NCI-H1436 (cell line): ENCODE measurements at regions not wholly inside any gene's neighbourhood (a gene's known extent, or its start where the extent isn't known, plus 50 kb on each side); places are given as distances from the start of the nearest gene placed in this dataset.
"Not testable (repeated sequence)": the region's sequence is repeated elsewhere in the genome, so short reads cannot be mapped to it uniquely, and the experiment has no call there.

Source experiments
- DNase-seq: peaks from one replicate; lab custom pipeline; 2025; lab: John Stamatoyannopoulos, UW

DNA sequence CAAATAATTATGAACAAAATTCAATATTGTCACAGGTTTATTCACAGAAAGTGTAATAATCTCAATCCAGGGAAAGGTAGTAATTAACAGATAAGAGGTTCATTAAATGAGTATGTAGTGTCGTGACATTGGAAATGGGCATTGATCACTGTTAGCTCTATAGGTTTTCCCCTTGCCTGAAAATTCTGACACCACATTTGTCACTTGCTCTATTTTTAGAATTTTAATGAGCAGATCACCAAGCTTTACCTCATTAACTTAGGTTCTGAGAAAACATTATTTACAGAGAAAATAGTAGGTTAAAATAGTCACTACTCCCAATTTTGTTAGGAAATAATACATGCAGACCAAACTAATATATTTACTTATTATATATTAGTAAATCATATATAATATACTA is 344.0 kb downstream of the DSC3 start:
- no peak for DNase-seq

DNA sequence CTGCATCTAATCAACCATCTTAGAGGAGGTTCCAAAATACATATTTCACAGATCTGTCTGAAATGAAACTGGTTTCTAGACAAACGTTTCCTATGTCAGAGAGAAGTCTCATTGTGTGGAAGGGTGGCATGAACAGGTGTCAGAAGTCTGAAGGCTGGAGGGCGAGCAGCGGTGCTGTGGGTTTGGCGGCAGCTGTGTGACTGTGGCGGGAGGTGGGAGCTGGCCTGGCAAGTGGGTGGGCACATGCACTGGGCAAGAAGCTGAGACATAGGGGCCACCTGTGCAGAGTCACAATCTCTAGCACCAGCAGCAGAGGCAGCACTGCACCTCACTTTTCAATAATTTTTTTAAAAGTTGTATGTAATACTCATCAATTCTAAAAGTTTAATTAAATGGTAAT is 346.3 kb downstream of the DSC3 start:
- no peak for DNase-seq

DNA sequence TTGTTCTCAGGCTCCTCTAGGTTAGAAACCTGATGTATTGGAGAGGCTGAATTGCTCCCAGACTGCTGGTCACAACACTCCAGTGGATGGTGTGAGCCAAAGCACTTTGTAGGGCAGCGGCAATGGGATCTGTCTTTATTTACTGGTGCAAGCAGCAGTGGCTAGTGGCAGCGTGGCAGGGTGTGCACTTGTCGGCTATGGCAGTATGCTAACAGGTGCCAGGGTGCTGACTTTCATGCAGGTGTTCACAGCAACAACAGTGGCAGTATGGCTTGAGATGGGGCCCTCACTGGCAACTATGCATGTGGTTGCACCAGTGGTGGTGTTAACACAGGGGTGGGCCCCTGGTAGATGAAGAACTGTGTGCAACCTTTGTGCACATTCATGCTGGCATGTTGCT is 347.8 kb downstream of the DSC3 start:
- DNase-seq, result no peak

DNA sequence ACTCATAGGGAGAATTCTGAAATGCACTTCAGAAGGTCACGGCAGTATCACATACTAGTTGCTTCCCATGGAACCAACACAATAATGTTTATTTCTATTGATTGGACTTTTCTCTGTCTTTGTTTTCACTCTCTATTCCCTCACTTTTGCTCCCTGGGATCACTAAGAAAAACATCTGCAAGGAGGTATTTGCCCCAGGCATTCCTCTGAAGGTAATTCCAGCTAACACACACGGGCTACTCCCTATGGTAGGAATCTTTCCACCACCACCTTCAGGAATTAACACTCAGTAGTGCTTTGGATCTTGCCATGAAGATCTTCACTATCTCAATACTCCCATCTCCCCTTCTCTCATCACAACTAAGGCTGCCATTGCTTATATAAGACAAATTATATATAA is 353.3 kb downstream of the DSC3 start:
- DNase-seq, result no peak

DNA sequence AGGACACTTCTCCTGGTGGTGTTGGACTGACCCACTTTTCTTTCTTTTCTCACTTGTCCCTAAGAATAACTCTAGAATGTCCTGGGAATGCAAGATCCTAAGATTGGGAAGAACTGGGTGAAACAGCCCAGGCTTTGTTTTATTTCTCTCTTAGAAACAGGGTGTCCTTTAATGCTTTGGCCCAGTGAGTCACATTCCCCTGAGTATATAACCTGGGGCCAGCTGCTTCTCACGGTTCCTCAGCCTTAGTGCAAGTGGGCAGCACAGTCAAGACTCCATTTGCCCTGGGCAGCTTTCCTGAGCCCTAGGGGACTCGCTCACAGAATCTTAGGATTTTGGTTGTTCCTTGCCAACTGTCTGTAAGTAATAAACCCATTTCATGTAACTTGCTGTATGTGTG is 355.0 kb downstream of the DSC3 start:
- no peak for DNase-seq

DNA sequence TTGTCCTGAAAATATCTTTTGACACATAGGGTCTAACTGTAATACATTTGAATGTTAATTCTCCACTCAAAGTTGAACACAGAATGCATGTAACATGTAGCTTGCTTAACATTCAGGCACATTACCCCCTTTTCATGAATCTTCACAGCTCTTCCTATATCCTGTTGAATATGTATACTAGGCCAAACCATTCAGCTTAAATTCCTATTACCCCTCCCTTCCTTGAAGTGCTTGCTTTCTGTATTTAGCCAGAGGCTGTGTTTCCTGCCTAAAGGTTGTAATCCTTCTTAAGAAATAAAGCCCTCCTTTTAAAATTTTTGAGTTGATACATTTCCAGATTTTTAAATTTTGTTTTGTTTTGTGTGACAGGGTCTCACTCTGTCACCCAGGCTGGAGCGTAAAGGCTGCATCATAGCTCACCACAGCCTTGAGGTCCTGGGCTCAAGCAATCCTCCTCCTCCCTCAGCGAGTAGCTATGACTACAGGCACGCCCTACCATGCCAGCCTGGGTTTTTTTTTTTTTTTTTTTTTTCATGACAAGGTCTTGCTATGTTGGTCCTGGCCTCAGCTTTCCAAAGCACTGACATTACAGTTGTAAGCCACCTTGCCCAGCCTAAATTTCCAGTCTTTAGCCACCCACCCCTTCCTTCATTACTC is 357.6 kb downstream of the DSC3 start:
- DNase-seq, result no peak

DNA sequence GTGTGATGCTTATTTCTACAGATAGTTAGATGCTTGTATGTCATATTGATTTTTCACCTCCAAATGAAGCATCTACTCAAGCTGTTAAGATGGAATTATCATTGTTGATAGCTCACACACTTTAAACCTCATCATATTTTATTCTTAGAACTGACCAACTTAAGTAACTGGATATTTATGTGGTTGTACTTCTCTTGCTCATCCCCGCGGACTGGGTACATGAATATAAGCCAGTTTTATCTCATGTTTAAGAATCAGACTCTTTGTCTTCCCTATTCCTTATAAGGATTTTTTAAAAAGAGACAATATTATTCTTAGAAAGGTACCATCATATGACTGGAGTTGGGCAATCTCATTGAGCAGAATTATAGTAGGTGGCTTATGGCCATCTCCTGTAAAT is 358.7 kb downstream of the DSC3 start:
- DNase-seq, result no peak

DNA sequence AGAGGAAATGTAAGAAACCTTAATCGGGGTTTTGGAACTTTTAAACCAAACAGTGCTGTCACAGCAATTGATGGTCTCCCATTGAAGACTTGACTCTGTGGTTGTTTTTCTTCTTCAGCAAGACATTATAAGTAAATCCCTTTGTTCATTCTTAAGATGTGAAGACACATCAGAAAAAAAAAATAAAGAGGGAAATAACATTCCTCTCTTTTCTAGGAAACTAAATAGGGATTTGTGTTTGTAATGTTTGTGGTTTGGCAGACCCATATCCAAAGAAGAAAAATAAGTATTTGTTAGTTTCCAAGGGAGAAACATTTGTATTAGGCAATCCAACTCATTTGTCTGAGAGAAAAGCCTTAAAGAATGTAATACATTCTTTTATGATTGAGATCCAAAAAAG is 359.9 kb downstream of the DSC3 start:
- no peak for DNase-seq

DNA sequence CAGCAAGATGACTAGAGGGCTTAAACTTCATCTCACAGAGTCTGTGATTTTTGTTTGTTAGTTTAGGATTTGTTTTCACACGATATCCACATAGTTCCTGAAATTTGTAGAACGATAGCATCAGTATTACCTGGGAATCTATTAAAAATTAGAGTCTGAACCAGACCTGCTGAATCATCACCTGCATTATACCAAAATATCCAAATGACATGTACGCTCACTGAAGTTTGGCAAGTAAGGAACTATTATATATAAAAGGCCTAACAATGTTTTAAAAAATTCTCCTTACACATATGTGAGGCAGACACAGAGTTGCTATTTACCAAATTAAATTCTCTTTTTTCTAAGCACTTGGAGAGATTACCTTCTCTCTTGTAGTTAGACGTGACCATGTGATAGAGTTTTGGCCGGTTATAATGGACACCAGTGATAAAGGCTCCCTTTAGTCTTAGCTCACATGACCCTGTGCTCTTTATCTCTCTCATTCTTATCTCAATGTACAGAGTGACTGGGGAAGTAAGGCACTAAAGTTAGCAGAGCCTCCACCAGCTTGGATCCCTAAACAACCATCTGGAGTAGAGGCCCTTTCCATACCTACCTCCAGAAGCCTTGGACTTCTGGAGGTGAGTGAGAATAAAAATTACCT is 363.1 kb downstream of the DSC3 start:
- DNase-seq, result no peak

DNA sequence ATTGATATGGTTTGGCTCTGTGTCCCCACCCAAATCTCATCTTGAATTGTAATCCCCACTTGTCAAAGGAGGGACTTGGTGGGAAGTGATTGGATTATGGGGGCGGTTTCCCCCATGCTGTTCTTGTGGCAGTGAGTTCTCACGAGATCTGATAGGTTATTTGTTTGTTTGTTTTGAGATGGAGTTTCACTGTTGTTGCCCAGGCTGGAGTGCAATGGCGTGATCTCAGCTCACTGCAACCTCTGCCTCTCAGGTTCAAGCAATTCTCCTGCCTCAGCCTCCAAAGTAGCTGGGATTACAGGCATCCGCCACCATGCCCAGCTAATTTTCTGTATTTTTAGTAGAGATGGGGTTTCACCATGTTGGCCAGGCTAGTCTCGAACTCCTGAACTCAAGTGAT is 364.7 kb downstream of the DSC3 start:
- DNase-seq, result not testable (repeated sequence)

DNA sequence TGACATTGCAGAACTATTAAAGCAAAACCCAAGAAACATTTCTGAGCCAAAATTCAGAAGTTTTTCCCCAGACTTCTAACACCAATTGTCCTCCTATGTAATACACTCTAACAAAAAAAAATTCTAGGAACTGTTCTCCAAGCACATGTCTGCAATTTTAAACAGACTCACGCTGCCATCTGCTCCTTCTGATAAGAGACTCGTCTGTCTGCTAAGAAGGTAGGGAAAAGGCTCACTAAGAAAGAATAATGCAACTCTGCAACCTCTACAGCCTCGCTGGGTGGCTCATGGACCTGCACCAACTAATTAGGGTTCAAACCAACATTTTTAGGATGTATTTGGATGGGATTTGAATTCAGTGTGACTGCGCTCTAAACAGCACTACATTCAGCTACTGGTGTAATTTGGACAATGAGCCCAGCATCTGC is 366.5 kb downstream of the DSC3 start:
- no peak for DNase-seq

DNA sequence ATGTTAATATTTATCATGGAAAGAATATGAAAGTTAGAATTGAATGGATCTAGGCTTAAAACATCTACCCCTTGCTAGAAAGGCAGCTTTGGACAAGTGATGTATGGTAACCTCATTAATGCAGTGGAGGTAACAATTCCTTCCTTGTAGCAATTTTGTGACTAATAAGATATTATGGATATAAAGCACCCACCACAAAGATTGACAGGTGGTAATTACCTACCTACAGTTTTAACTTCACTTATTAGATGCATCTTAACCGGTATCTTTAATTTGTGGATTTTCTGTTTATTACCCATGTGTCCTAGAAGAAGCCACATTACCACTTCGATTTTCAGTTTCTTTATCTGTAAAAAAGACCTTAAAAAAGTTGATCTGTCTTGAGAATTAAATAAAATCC is 367.0 kb downstream of the DSC3 start:
- no peak for DNase-seq

DNA sequence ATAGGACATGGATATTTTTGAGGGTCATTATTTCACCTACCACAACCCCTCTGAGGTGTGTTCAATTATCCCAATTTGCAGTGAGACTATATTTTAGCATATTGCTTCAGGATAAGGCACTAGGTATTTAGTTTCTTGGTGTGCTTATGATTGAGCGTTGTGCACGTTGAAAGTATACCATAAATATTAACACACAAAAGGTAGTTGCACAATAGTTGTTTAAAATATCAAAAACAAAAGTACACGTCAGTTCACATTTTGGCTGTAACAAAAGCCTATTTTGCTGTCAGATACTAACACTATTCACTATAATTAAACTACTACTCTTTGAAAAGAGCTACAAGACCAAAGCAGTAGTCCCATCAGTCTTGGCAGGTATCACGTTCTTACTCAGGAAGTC is 367.5 kb downstream of the DSC3 start:
- no peak for DNase-seq

DNA sequence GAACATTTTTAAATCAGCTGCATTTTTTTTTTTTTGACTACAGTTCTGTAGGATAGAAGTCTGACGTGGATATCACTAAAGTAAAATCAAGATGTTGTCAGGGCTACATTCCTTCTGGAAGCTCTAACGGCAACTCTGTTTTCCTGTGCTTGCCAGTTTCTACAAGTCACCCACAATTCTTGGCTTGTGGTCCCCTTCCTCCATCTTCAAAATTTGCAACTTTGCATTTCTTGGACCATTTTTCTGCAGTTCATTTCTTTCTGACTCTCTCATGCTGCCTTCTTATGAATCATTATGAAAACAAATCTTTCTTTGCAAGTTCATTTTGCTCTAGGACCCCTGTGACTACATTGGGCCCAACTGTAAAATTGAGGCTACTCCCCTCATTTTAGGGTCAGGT is 367.9 kb downstream of the DSC3 start:
- no peak for DNase-seq

DNA sequence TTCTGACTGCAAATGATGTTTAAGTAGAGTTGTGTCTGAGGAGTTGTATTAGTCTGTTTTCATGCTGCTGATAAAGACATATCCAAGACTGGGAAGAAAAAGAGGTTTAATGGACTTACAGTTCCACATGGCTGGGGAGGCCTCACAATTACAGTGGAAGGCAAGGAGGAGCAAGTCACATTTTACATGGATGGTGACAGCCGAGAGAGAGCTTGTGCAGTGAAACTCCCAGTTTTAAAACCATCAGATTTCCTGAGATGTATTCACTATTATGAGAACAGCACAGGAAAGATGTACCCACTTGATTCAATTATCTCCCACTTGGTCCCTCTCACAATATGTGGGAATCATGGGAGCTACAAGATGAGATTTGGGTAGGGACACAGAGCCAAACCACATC is 370.1 kb downstream of the DSC3 start:
- DNase-seq, result not testable (repeated sequence)

DNA sequence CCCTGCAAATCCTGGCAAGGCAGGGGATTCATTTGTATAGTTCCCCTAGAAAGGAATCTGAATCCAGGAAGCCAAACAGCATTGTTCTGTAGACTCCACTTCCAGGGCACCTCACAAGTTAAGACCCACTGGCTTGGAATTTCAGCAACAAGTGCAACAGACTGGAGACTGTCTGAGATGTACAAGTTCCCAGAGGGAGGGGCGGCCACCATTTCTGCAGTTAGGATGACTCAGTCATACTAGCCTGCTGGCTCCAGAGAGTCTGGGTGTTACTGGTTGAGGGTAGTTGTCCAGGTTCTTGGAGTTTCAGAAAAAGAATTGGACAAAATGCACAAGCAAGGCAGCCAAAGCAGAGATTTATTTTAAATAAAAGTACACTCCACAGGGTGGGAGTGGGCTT is 384.2 kb downstream of the DSC3 start:
- DNase-seq, result no peak

DNA sequence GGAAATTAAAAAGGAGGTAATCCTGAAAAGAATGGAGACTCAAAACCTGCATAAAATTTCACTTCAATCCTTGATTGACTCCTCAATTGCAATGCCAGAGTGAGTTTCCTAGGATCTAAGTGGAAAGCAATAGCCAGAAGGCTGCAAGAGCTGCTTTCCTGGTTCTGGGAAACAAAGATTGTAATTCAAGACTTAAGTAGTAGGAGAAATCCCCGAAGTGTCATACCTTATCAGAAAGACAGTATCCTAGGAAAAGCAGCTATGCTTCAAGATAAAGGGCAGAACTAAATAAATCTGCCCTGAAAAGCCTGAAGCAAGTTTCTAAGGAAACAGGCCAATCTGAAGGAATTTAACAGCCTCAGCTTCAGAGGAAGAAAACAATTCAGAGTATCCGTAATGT is 390.2 kb downstream of the DSC3 start:
- no peak for DNase-seq

DNA sequence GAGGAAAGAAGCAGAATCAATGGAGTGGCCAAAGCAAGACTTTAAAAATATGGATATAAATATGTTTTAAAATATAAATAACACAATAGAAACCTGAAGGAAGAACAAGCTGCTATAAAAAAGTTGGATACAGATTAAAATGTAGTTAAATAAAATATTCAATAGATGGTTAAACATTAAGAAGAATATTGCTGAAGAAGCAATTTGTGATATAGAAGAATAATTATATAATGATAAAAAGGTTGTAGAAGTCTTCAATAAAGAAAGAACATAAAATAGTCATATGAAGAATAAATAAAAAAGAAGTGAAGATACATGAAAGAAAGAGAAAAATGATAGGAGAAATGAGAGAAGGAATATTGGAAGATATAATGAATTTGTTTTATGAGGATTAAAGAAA is 392.0 kb downstream of the DSC3 start:
- no peak for DNase-seq

DNA sequence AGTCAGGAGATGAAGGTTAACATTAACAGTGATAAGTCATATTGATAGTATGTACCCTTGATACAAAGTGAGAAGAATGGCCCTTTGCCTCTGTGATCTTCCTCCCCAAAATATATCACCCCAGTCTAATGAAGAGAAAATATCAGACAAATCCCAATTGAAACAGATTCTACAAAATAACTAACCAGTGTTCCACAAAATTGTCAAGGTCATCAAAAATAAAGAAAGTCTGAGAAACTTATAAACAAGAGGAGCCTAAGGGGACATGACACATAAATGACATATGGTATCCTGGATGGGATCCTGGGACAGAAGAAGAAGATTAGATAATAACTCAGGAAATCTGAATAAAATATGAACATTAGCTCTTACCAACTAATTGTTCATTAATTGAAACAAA is 398.4 kb downstream of the DSC3 start:
- DNase-seq, result no peak

DNA sequence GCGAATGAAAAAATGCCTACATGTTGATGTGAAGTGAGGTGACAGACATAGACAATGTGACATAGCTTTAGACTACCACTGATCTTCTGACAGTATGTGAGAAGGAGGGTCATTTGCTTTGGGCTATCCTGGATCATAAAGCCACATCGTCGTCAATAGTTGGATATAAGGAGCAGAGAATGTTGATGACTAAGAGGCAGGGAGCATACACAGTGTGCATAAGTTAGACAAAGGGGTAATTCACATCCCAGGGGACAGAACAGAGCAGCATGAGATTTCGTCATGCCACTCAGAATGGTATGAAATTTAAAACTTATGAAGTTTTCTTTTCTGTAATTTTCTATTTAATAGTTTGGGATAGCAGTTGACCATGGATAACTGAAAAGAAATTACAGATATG is 403.2 kb downstream of the DSC3 start:
- DNase-seq, result no peak

DNA sequence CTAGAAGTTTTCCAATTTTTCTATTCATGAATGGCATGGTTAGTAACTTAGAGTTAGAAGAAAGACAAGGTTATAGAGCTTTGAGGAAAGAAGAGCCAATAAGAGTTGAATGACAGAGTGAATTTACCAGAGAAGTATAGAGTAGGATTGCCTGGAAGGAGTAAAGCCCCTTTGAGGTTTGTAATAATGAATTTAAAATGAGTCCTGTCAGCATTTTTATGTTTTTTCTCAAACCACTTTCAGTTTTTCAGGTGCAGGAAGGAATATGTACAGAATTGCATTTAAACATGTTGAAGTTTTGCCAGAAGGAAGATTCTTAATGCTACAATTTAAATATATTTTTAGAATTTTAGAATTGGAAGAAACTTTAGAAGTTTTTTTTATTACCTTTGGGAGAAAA is 408.3 kb downstream of the DSC3 start:
- no peak for DNase-seq

DNA sequence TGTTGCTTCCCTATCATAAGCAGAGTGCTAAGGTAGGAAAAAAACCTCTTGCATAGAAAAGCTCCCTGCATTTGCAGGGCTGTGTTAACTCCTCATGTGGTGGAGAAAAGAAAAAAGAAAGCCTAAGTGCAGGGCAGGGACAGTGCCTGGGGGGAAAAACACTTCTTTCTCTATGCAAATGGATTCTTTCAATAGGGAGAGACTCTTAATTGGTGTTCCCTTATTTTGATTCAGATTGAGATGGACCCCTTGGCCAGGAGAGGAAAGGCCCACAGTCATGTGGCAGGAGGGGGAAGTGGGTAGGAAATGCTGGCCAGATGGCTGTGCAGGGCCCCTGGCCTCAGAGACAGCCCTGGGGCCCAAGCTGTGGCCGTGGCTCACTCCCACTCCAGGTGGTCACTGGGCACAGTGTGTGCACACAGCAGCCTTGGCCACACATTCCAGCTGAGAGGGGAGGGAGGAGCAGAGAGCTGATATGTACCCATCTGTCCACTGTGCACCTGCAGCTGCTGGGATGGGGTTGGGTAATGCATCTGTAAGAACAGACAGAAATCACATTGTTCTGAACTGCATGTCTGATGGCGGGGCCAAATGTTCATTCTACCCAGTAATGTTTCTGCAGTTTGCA is 410.4 kb downstream of the DSC3 start:
- DNase-seq, result no peak

DNA sequence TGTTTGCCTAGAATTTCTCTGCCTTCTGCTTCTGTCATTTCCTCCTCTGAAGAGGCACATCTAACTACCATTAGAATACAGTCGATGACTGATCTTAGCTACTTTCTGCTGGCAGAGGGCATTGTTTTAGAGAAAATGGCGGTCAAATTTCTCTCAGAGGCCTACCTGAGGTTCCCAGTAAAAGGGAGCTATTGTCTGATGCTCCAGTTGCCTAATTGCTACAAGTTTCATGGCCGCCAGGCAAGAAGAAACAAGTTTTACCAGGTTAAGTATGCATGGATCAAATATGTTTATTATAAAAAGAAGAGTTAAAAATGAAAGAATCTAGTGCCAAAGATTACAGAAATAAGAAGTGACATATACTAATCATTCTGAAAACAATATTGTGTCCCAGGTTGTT is 416.6 kb downstream of the DSC3 start:
- DNase-seq, result no peak
